ENCODE measurements at regions not wholly inside any gene's neighbourhood (a gene's known extent, or its start where the extent isn't known, plus 50 kb on each side); places are given as distances from the start of the nearest gene placed in this dataset.

GRCh38 chr4:128455480-128455879 lies 167.9 kb upstream of the PGRMC2 start:
- H3K9ac ChIP-seq (ENCODE audit: insufficient read depth in 1 of 2, low read depth in 2 of 2, low read length in 2 of 2), result no peak overlapping the region
- intact Hi-C loops (cut with micrococcal nuclease), result loop anchor here (2.0 kb wide), 1 partner anchor 109 kb away; no protein-coding TSS in a partner anchor
- TF ChIP-seq TAF9B (IDR thresholded peaks at IDR 0.05; ENCODE audit: partially characterized antibody) (no peak), VEZF1 (CRISPR knock-in tag; IDR thresholded peaks at IDR 0.05) (no peak), CTCF (IDR thresholded peaks at IDR 0.05 in 2 of 3, conservative IDR thresholded peaks at IDR 0.05 in 1 of 3; ENCODE audit: insufficient read depth in 2 of 3, low read depth in 1 of 3, low read length in 3 of 3) (no peak), HCFC1 (IDR thresholded peaks at IDR 0.05; ENCODE audit: low read depth, low read length) (no peak), EZH2 (IDR thresholded peaks at IDR 0.05; ENCODE audit: borderline replicate concordance, low read depth, low read length) (no peak), BRCA1 (IDR thresholded peaks at IDR 0.05) (no peak), BRCA1 (CRISPR knock-in tag; IDR thresholded peaks at IDR 0.05) (no peak), ZNF165 (CRISPR knock-in tag; IDR thresholded peaks at IDR 0.05; ENCODE audit: borderline replicate concordance) (no peak), MAFF (IDR thresholded peaks at IDR 0.05; ENCODE audit: low read length) (no peak), ZNF134 (CRISPR knock-in tag; conservative IDR thresholded peaks at IDR 0.05) (no peak), ZNF780A (CRISPR knock-in tag; IDR thresholded peaks at IDR 0.05) (no peak), NR2C2 (CRISPR knock-in tag; IDR thresholded peaks at IDR 0.05) (no peak), NR2C2 (tag; IDR thresholded peaks at IDR 0.05) (no peak)

More at GRCh38 chr4:128455480-128455879, 167.9 kb upstream of the PGRMC2 start:
- no peaks in the 10 kb centered on the region for H4K20me1 ChIP-seq (replicated peaks; ENCODE audit: control insufficient read depth, insufficient read depth, low read length)
- H3K27ac ChIP-seq (ENCODE audit: extremely low read depth, low read depth, low read length), result no peak overlapping the region
- ATAC-seq (no peak), FAIRE-seq (no peak), DNase-seq (ENCODE audit: extremely low read depth in 1 of 4, low spot score in 3 of 4) (no peak)
- in situ Hi-C loops (cut with MboI), result no loop called here
- H3K4me3 ChIP-seq, result no peak overlapping the region
- H3K4me2 ChIP-seq (ENCODE audit: insufficient read depth, low read length), result no peak overlapping the region
- H3K36me3 ChIP-seq (ENCODE audit: control insufficient read depth, insufficient read depth, low read length), result no peaks in the 10 kb centered on the region
- H3K27me3 ChIP-seq (ENCODE audit: control insufficient read depth in 2 of 2, insufficient read depth in 2 of 2, low read length in 2 of 2), result no peaks in the 10 kb centered on the region
- CTCF ChIA-PET (ENCODE audit: low intra/inter-chr PET ratio), result no interaction called here
- no peaks in the 10 kb centered on the region for H3K79me2 ChIP-seq (ENCODE audit: control insufficient read depth, insufficient read depth, low read length)
- no peak overlapping the region for H2AFZ ChIP-seq (ENCODE audit: low read depth, low read length)
- no peaks in the 10 kb centered on the region for H3K9me3 ChIP-seq (replicated peaks; ENCODE audit: control insufficient read depth, insufficient read depth, low read depth, low read length)
- peaks cover 0 to 7% of the 10 kb centered on the region in 2 experiments; a peak in 3 of 5 replicates for H3K4me1 ChIP-seq (replicated peaks in 1 of 2; ENCODE audit: control insufficient read depth in 2 of 2, insufficient read depth in 2 of 2, low read length in 2 of 2)
- H3K9me1 ChIP-seq (ENCODE audit: control insufficient read depth, insufficient read depth, low read length), result no peaks in the 10 kb centered on the region
- POLR2A ChIA-PET, result interaction anchor here (1.5 to 2.3 kb wide), 2 partner anchors 98 to 357 kb away, joined by 10 read pairs; no protein-coding TSS in a partner anchor
- BruUV-seq (replicated peaks), result no TSS peak
- 73% methylated on average over 1 of the region's 1 CpG for WGBS (ENCODE audit: insufficient coverage, low coverage, missing lambda C conversion rate)
